ENCODE measurements at regions not wholly inside any gene's neighbourhood (a gene's known extent, or its start where the extent isn't known, plus 50 kb on each side); places are given as distances from the start of the nearest gene placed in this dataset.

- Histone ChIP-seq H3K9me3 (no peaks in the 10 kb centered on the region), H3K4me1 (ENCODE audit: low read depth) (no peaks in the 10 kb centered on the region), H3K4me3 (no peak overlapping the region), H3K36me3 (ENCODE audit: low read depth) (no peaks in the 10 kb centered on the region)
- TF ChIP-seq CTCF (IDR thresholded peaks at IDR 0.05): no peak
- no peak for DNase-seq
- intact Hi-C loops (cut with DNase I, micrococcal nuclease): no loop called here
- ATAC-seq: no peak
Measured at GRCh38 chr16:66115373-66115772, 251.1 kb upstream of the CDH5 start.

GRCh38 chr16:66113223-66113622 is 253.3 kb upstream of the CDH5 start:
- Histone ChIP-seq H3K4me3 (no peak overlapping the region), H3K9me3 (no peaks in the 10 kb centered on the region), H3K36me3 (ENCODE audit: low read depth) (no peaks in the 10 kb centered on the region), H3K4me1 (ENCODE audit: low read depth) (no peaks in the 10 kb centered on the region)
- TF ChIP-seq CTCF (IDR thresholded peaks at IDR 0.05): no peak
- no peak for DNase-seq
- no peak for ATAC-seq
- intact Hi-C loops (cut with DNase I, micrococcal nuclease): no loop called here

- TF ChIP-seq CTCF (IDR thresholded peaks at IDR 0.05): no peak
Measured at GRCh38 chr16:66109677-66110076, 256.8 kb upstream of the CDH5 start.

GRCh38 chr16:66107661-66108060 is 258.8 kb upstream of the CDH5 start:
- Histone ChIP-seq H3K4me3 (no peak overlapping the region), H3K9me3 (no peaks in the 10 kb centered on the region), H3K4me1 (ENCODE audit: low read depth) (no peaks in the 10 kb centered on the region), H3K36me3 (ENCODE audit: low read depth) (no peaks in the 10 kb centered on the region)
- DNase-seq: no peak
- no peak for ATAC-seq
- no peak for TF ChIP-seq CTCF (IDR thresholded peaks at IDR 0.05)
- intact Hi-C loops (cut with DNase I, micrococcal nuclease): no loop called here

More at GRCh38 chr16:66109677-66110076, 256.8 kb upstream of the CDH5 start:
- H3K4me3 ChIP-seq: no peak overlapping the region
- DNase-seq: no peak
- H3K9me3 ChIP-seq: no peaks in the 10 kb centered on the region
- intact Hi-C loops (cut with DNase I, micrococcal nuclease): no loop called here
- no peaks in the 10 kb centered on the region for H3K36me3 ChIP-seq (ENCODE audit: low read depth)
- H3K4me1 ChIP-seq (ENCODE audit: low read depth): no peaks in the 10 kb centered on the region
- no peak for ATAC-seq

- ATAC-seq (no peak), DNase-seq (no peak)
- H3K4me3 ChIP-seq: no peak overlapping the region
- H3K36me3 ChIP-seq (ENCODE audit: low read depth): no peaks in the 10 kb centered on the region
- no peaks in the 10 kb centered on the region for H3K4me1 ChIP-seq (ENCODE audit: low read depth)
- no peaks in the 10 kb centered on the region for H3K9me3 ChIP-seq
- no peak for TF ChIP-seq CTCF (IDR thresholded peaks at IDR 0.05)
- intact Hi-C loops (cut with DNase I, micrococcal nuclease): no loop called here
Measured at GRCh38 chr16:66103211-66103610, 263.3 kb upstream of the CDH5 start.

GRCh38 chr16:66099306-66099705 is 267.2 kb upstream of the CDH5 start:
- Histone ChIP-seq H3K4me1 (ENCODE audit: low read depth) (no peaks in the 10 kb centered on the region), H3K9me3 (no peaks in the 10 kb centered on the region), H3K36me3 (ENCODE audit: low read depth) (no peaks in the 10 kb centered on the region), H3K4me3 (no peak overlapping the region)
- ATAC-seq (no peak), DNase-seq (no peak)
- TF ChIP-seq CTCF (IDR thresholded peaks at IDR 0.05): no peak
- intact Hi-C loops (cut with DNase I, micrococcal nuclease): no loop called here
